ENCODE measurements at regions not wholly inside any gene's neighbourhood (a gene's known extent, or its start where the extent isn't known, plus 50 kb on each side); places are given as distances from the start of the nearest gene placed in this dataset.

- H3K79me2 ChIP-seq (ENCODE audit: insufficient read depth, low read length) = no peaks in the 10 kb centered on the region
- no peaks in the 10 kb centered on the region for H3K9me3 ChIP-seq (ENCODE audit: control insufficient read depth, low read depth, low read length)
- H2AK5ac ChIP-seq (ENCODE audit: insufficient read length, low read length) = no peak overlapping the region
- H3K56ac ChIP-seq (ENCODE audit: insufficient read length, low read depth, low read length) = no peak overlapping the region
- no CpG with 5 or more reads among the region's 8 CpGs for WGBS (ENCODE audit: extremely low coverage, insufficient read length, low lambda C conversion rate)
- no peaks in the 10 kb centered on the region for H3K27me3 Mint-ChIP-seq (ENCODE audit: low read depth)
- H3K4me2 ChIP-seq (ENCODE audit: insufficient read depth, insufficient read length, low read length) = no peak overlapping the region
- no peaks in the 10 kb centered on the region for H3K79me1 ChIP-seq (ENCODE audit: insufficient read depth, low read depth, low read length, poor library complexity, severe bottlenecking)
- H3K23me2 ChIP-seq (ENCODE audit: insufficient read length, low read depth, low read length, poor library complexity, severe bottlenecking) = no peaks in the 10 kb centered on the region
- H3K4me1 ChIP-seq (ENCODE audit: insufficient read depth, low read length) = no peaks in the 10 kb centered on the region; the same call in 1 of the 2 replicates
- no peaks in the 10 kb centered on the region for H3K27me3 ChIP-seq (ENCODE audit: insufficient read depth, low read length)
- no peak overlapping the region for H3K27ac Mint-ChIP-seq
- no peaks in the 10 kb centered on the region for H3K9me3 Mint-ChIP-seq
- H4K8ac ChIP-seq (replicated peaks; ENCODE audit: insufficient read length, low read depth, low read length) = no peak overlapping the region
- H3K4ac ChIP-seq (ENCODE audit: low read depth, low read length) = no peak overlapping the region
- no peak overlapping the region for H3K9ac ChIP-seq (ENCODE audit: extremely low read depth, insufficient read length, low read length)
- H3K4me1 Mint-ChIP-seq = peaks cover 4 to 5% of the 10 kb centered on the region in 2 experiments; a peak in 1 of 4 replicates
- no peak for DNase-seq
- no peak overlapping the region for H3K18ac ChIP-seq (ENCODE audit: insufficient read length, low read depth, low read length)
- no peak overlapping the region for H2BK12ac ChIP-seq (ENCODE audit: insufficient read length, low read depth, low read length)
- H2BK5ac ChIP-seq (ENCODE audit: insufficient read length, low read length) = no peak overlapping the region
- no peak overlapping the region for H3T11ph ChIP-seq (ENCODE audit: low read length)
- no peak overlapping the region for H3K23ac ChIP-seq (ENCODE audit: insufficient read length, low read depth, low read length)
- no peak overlapping the region for H2BK20ac ChIP-seq (ENCODE audit: low read depth, low read length, poor library complexity, severe bottlenecking)
- H2BK15ac ChIP-seq (ENCODE audit: low read depth, low read length) = no peak overlapping the region
- H3K36me3 Mint-ChIP-seq (ENCODE audit: insufficient read depth in 1 of 3, low read depth in 3 of 3) = no peaks in the 10 kb centered on the region; a peak in 1 of 7 replicates
- no peaks in the 10 kb centered on the region for H4K20me1 ChIP-seq (ENCODE audit: control insufficient read depth, insufficient read depth, insufficient read length)
- no peak overlapping the region for H2BK120ac ChIP-seq (ENCODE audit: low read depth, low read length, poor library complexity, severe bottlenecking)
- no peak overlapping the region for H3K27ac ChIP-seq (ENCODE audit: insufficient read length, low read depth, low read length)
- H3K4me3 Mint-ChIP-seq = no peak overlapping the region
- no peak overlapping the region for H2AFZ ChIP-seq (ENCODE audit: low read length)
- TF ChIP-seq, protein P1, sequence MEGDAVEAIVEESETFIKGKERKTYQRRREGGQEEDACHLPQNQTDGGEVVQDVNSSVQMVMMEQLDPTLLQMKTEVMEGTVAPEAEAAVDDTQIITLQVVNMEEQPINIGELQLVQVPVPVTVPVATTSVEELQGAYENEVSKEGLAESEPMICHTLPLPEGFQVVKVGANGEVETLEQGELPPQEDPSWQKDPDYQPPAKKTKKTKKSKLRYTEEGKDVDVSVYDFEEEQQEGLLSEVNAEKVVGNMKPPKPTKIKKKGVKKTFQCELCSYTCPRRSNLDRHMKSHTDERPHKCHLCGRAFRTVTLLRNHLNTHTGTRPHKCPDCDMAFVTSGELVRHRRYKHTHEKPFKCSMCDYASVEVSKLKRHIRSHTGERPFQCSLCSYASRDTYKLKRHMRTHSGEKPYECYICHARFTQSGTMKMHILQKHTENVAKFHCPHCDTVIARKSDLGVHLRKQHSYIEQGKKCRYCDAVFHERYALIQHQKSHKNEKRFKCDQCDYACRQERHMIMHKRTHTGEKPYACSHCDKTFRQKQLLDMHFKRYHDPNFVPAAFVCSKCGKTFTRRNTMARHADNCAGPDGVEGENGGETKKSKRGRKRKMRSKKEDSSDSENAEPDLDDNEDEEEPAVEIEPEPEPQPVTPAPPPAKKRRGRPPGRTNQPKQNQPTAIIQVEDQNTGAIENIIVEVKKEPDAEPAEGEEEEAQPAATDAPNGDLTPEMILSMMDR (conservative IDR thresholded peaks at IDR 0.05) = no peak
- H4K5ac ChIP-seq (ENCODE audit: insufficient read length, low read depth, low read length) = no peak overlapping the region
- H3K14ac ChIP-seq (ENCODE audit: insufficient read depth, low read length) = no peak overlapping the region; the same call in 1 of the 2 replicates
- H4K91ac ChIP-seq (ENCODE audit: insufficient read length, low read depth, low read length) = no peak overlapping the region
These were observed 276.4 kb upstream of the CXCR4 start for GRCh38 chr2:136394136-136395060.
